H9 (cell line): ENCODE measurements at regions not wholly inside any gene's neighbourhood (a gene's known extent, or its start where the extent isn't known, plus 50 kb on each side); places are given as distances from the start of the nearest gene placed in this dataset.

Source experiments
- DNase-seq: peaks from one replicate; pipeline ENCODE4 v3.0.0-alpha.2; 2017
- H2AFZ ChIP-seq: one replicate; pipeline ENCODE4 v1.6.1; 2013; ENCODE audit warnings: mild to moderate bottlenecking, low read length, control low read depth, moderate library complexity
- H2AK5ac ChIP-seq: 2 replicates; pipeline ENCODE4 v1.6.1; 2013; ENCODE audit warnings: low read length, control low read depth, mixed read lengths; ENCODE audit not compliant: insufficient read length
- H2BK120ac ChIP-seq: one replicate; pipeline ENCODE4 v1.6.1; 2013; ENCODE audit warnings: low read depth, mild to moderate bottlenecking, low read length, control low read depth, inconsistent platforms; ENCODE audit not compliant: poor library complexity, severe bottlenecking
- H2BK12ac ChIP-seq: 2 replicates; pipeline ENCODE4 v1.6.1; 2013; ENCODE audit warnings: low read length, control low read depth, mixed read lengths, low read depth; ENCODE audit not compliant: insufficient read length
- H2BK15ac ChIP-seq: 2 replicates; pipeline ENCODE4 v1.6.1; 2013; ENCODE audit warnings: low read depth, low read length, control low read depth
- H2BK20ac ChIP-seq: one replicate; pipeline ENCODE4 v1.6.1; 2013; ENCODE audit warnings: low read depth, mild to moderate bottlenecking, low read length, control low read depth, inconsistent platforms; ENCODE audit not compliant: poor library complexity, severe bottlenecking
- H2BK5ac ChIP-seq: 2 replicates; pipeline ENCODE4 v1.6.1; 2013; ENCODE audit warnings: low read length, control low read depth, mixed read lengths; ENCODE audit not compliant: insufficient read length
- H3K14ac ChIP-seq: 2 replicates; pipeline ENCODE4 v1.6.1; 2013; ENCODE audit warnings: low read length, control low read depth; ENCODE audit not compliant: insufficient read depth
- H3K18ac ChIP-seq: 2 replicates; pipeline ENCODE4 v1.6.1; 2013; ENCODE audit warnings: low read depth, mild to moderate bottlenecking, mixed read lengths, low read length, control low read depth; ENCODE audit not compliant: insufficient read length
- H3K23ac ChIP-seq: 2 replicates; pipeline ENCODE4 v1.6.1; 2013; ENCODE audit warnings: low read length, control low read depth, mixed read lengths, low read depth; ENCODE audit not compliant: insufficient read length
- H3K23me2 ChIP-seq: 2 replicates; pipeline ENCODE4 v1.6.1; 2013; ENCODE audit warnings: low read depth, mild to moderate bottlenecking, mixed read lengths, low read length, control low read depth; ENCODE audit not compliant: insufficient read length, poor library complexity, severe bottlenecking
- H3K27ac ChIP-seq: 2 replicates; pipeline ENCODE4 v1.5.1; 2013; ENCODE audit warnings: low read length, control low read depth, mixed read lengths, low read depth; ENCODE audit not compliant: insufficient read length
- H3K27me3 ChIP-seq: 2 replicates; pipeline ENCODE4 v1.6.1; 2013; ENCODE audit warnings: low read length, control low read depth, inconsistent platforms; ENCODE audit not compliant: insufficient read depth
- H3K4ac ChIP-seq: 2 replicates; pipeline ENCODE4 v1.6.1; 2013; ENCODE audit warnings: low read depth, mild to moderate bottlenecking, control low read depth, inconsistent platforms, low read length, moderate library complexity
- H3K4me1 ChIP-seq: 2 replicates; pipeline ENCODE4 v1.6.1; 2013; ENCODE audit warnings: low read length, control low read depth, inconsistent platforms; ENCODE audit not compliant: insufficient read depth
- H3K4me2 ChIP-seq: 2 replicates; pipeline ENCODE4 v1.6.1; 2013; ENCODE audit warnings: low read length, control low read depth, mixed read lengths; ENCODE audit not compliant: insufficient read length, insufficient read depth
- H3K56ac ChIP-seq: 2 replicates; pipeline ENCODE4 v1.6.1; 2013; ENCODE audit warnings: low read depth, mild to moderate bottlenecking, mixed read lengths, low read length, control low read depth; ENCODE audit not compliant: insufficient read length
- H3K79me1 ChIP-seq: 2 replicates; pipeline ENCODE4 v1.6.1; 2013; ENCODE audit warnings: low read depth, mild to moderate bottlenecking, moderate library complexity, low read length, control low read depth, inconsistent platforms; ENCODE audit not compliant: insufficient read depth, poor library complexity, severe bottlenecking
- H3K79me2 ChIP-seq: 2 replicates; pipeline ENCODE4 v1.6.1; 2013; ENCODE audit warnings: low read length, control low read depth, inconsistent platforms; ENCODE audit not compliant: insufficient read depth
- H3K9ac ChIP-seq: 2 replicates; pipeline ENCODE4 v1.6.1; 2013; ENCODE audit warnings: low read length, control low read depth, mixed read lengths; ENCODE audit not compliant: insufficient read length; ENCODE audit errors: extremely low read depth
- H3K9me3 ChIP-seq: one replicate; pipeline ENCODE4 v1.6.1; 2013; ENCODE audit warnings: low read depth, low read length, inconsistent platforms; ENCODE audit not compliant: control insufficient read depth
- H3T11ph ChIP-seq: one replicate; pipeline ENCODE4 v1.6.1; 2013; ENCODE audit warnings: mild to moderate bottlenecking, low read length, control low read depth, inconsistent platforms
- H4K20me1 ChIP-seq: one replicate; pipeline ENCODE4 v1.6.1; 2013; ENCODE audit not compliant: control insufficient read depth, insufficient read length, insufficient read depth
- H4K5ac ChIP-seq: 2 replicates; pipeline ENCODE4 v1.6.1; 2013; ENCODE audit warnings: low read depth, mild to moderate bottlenecking, mixed read lengths, low read length, control low read depth; ENCODE audit not compliant: insufficient read length
- H4K8ac ChIP-seq: replicated peaks from 2 replicates; pipeline ENCODE4 v1.6.1; 2013; ENCODE audit warnings: low read length, control low read depth, mixed read lengths, low read depth; ENCODE audit not compliant: insufficient read length
- H4K91ac ChIP-seq: 2 replicates; pipeline ENCODE4 v1.6.1; 2013; ENCODE audit warnings: low read depth, mild to moderate bottlenecking, moderate library complexity, mixed read lengths, low read length, control low read depth; ENCODE audit not compliant: insufficient read length
- H3K27ac Mint-ChIP-seq, 3 experiments: 2 replicates in 2 of 3; 3 replicates in 1 of 3; pipeline ENCODE4 v1.8.0; 2020 to 2021; ENCODE audit warnings: mixed read lengths in 3 of 3, mild to moderate bottlenecking in 1 of 3, moderate library complexity in 1 of 3
- H3K27me3 Mint-ChIP-seq: 2 replicates; pipeline ENCODE4 v1.8.0; 2021; ENCODE audit warnings: low read depth, mild to moderate bottlenecking, moderate library complexity, mixed read lengths
- H3K36me3 Mint-ChIP-seq, 3 experiments: 2 replicates in 2 of 3; 3 replicates in 1 of 3; pipeline ENCODE4 v1.8.0; 2020 to 2021; ENCODE audit warnings: low read depth in 3 of 3, mixed read lengths in 3 of 3; ENCODE audit not compliant: insufficient read depth in 1 of 3
- H3K4me1 Mint-ChIP-seq, 2 experiments: 2 replicates each; pipeline ENCODE4 v1.8.0; 2020; ENCODE audit warnings: mixed read lengths in 2 of 2
- H3K4me3 Mint-ChIP-seq, 2 experiments: 2 replicates in 1 of 2; 3 replicates in 1 of 2; pipeline ENCODE4 v1.8.0; 2020 to 2021; ENCODE audit warnings: mild to moderate bottlenecking in 2 of 2, mixed read lengths in 2 of 2, moderate library complexity in 1 of 2
- H3K9me3 Mint-ChIP-seq, 2 experiments: 2 replicates in 1 of 2; 3 replicates in 1 of 2; pipeline ENCODE4 v1.8.0; 2020; ENCODE audit warnings: mild to moderate bottlenecking in 2 of 2, mixed read lengths in 2 of 2, moderate library complexity in 1 of 2
- CTCF ChIP-seq: fragments of 200-600 bp; sonication (generic); conservative IDR thresholded peaks from 3 replicates; pipeline ENCODE4 v1.8.0; 2021; ENCODE audit warnings: antibody characterized with exemption, mild to moderate bottlenecking
- WGBS: extraction: QIAGEN DNeasy Blood & Tissue Kit; methylation state at CpG from one replicate; pipeline ENCODE4 v1.1.7; 2013; ENCODE audit warnings: missing lambda C conversion rate, low lambda C conversion rate, mixed read lengths; ENCODE audit not compliant: insufficient read length; ENCODE audit errors: extremely low coverage; 5-methylcytosine and 5-hydroxymethylcytosine counted together

GRCh38 chr14:81662066-81662465 lies 128.4 kb upstream of the SEL1L start:
- Mint-ChIP-seq H3K27ac (no peak overlapping the region), H3K9me3 (no peaks in the 10 kb centered on the region), H3K4me3 (no peak overlapping the region), H3K27me3 (peaks cover 5% of the 10 kb centered on the region; the same call in 1 of the 2 replicates), H3K36me3 (no peaks in the 10 kb centered on the region; a peak in 1 of 7 replicates), H3K4me1 (peaks cover 20% of the 10 kb centered on the region in 2 experiments)
- Histone ChIP-seq H3K27me3 (no peaks in the 10 kb centered on the region), H2BK120ac (no peak overlapping the region), H2BK12ac (no peak overlapping the region), H4K20me1 (no peaks in the 10 kb centered on the region), H4K8ac (no peak overlapping the region), H3K79me1 (no peaks in the 10 kb centered on the region), H2BK20ac (no peak overlapping the region), H3K56ac (no peak overlapping the region), H2BK5ac (no peak overlapping the region), H3K18ac (no peak overlapping the region), H3K9ac (no peak overlapping the region), H3K23me2 (no peaks in the 10 kb centered on the region), H3K79me2 (no peaks in the 10 kb centered on the region), H3K14ac (no peak overlapping the region), H2AFZ (no peak overlapping the region), H3K4me2 (no peak overlapping the region), H3K23ac (no peak overlapping the region), H2BK15ac (no peak overlapping the region), H3K9me3 (no peaks in the 10 kb centered on the region), H2AK5ac (no peak overlapping the region), H3T11ph (no peak overlapping the region), H4K91ac (no peak overlapping the region), H3K4ac (no peak overlapping the region), H3K27ac (no peak overlapping the region), H3K4me1 (no peaks in the 10 kb centered on the region), H4K5ac (no peak overlapping the region)
- no peak for DNase-seq
- WGBS, result no CpG with 5 or more reads among the region's 5 CpGs
- TF ChIP-seq CTCF, result no peak
